GM12875 (cell line): ENCODE measurements at regions not wholly inside any gene's neighbourhood (a gene's known extent, or its start where the extent isn't known, plus 50 kb on each side); places are given as distances from the start of the nearest gene placed in this dataset.
"Not testable (repeated sequence)": the region's sequence is repeated elsewhere in the genome, so short reads cannot be mapped to it uniquely, and the experiment has no call there.

Experiments used
- H3K4me3 ChIP-seq: one replicate; pipeline ENCODE4 v1.5.1; 2011; ENCODE audit warnings: low read depth, low read length, control low read depth
- TF ChIP-seq, protein P1 (sequence below): IDR thresholded peaks from 2 replicates; pipeline ENCODE4 v1.5.1; 2011; ENCODE audit warnings: low read depth, mild to moderate bottlenecking, control low read depth, inconsistent platforms, low read length, moderate library complexity, borderline replicate concordance; ENCODE audit not compliant: insufficient read depth

DNA sequence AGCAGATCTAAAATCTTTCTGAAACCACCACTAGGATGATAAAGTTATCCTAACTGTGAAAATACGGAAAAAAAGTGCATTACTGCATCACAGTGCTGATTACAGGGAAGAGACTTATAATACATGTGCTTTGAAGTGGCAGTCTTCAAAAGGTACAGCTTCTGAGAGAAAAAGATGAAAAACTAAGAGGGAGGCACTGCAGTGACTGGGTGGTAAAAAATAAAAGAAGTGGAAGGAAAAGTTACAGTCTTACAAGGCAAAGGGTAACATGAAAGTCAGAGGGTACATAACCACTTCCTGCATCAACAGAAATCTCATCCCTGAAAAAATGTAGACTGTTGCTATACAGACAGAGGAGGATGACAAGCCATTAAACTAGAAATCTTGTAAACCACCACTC, 465.3 kb downstream of the ACTR3B start:
- no peak overlapping the region for H3K4me3 ChIP-seq
- TF ChIP-seq, protein P1, sequence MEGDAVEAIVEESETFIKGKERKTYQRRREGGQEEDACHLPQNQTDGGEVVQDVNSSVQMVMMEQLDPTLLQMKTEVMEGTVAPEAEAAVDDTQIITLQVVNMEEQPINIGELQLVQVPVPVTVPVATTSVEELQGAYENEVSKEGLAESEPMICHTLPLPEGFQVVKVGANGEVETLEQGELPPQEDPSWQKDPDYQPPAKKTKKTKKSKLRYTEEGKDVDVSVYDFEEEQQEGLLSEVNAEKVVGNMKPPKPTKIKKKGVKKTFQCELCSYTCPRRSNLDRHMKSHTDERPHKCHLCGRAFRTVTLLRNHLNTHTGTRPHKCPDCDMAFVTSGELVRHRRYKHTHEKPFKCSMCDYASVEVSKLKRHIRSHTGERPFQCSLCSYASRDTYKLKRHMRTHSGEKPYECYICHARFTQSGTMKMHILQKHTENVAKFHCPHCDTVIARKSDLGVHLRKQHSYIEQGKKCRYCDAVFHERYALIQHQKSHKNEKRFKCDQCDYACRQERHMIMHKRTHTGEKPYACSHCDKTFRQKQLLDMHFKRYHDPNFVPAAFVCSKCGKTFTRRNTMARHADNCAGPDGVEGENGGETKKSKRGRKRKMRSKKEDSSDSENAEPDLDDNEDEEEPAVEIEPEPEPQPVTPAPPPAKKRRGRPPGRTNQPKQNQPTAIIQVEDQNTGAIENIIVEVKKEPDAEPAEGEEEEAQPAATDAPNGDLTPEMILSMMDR, result no peak

GRCh38 chr7:153245136-153245535, 485.6 kb downstream of the ACTR3B start:
- not testable (repeated sequence) for H3K4me3 ChIP-seq

DNA sequence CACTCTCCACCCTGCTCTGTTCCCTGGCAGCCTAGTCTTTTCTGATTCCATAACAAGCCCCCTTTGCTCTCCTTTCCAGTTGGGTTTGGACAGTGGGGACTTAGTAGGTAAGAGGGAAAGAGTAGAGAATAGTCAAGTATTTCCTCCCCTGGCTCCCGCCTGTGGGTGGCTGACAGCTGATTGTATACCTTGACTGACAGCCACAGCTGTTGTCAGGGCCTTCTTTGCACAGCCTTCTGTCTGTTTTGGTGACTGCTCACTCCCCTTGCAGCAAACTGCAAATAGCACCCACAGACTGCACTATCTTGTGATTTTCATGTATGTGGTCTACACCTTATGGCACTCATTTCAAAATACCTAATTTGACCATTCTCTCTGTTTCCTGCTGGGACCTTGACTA, 486.3 kb downstream of the ACTR3B start:
- no peak overlapping the region for H3K4me3 ChIP-seq
- TF ChIP-seq, protein P1, result no peak

- TF ChIP-seq, protein P1, result no peak
- H3K4me3 ChIP-seq, result no peak overlapping the region
Observed at GRCh38 chr7:153247926-153248325, 488.4 kb downstream of the ACTR3B start.

- no peak overlapping the region for H3K4me3 ChIP-seq
- TF ChIP-seq, protein P1, result no peak
Observed at GRCh38 chr7:153258686-153259085, 499.1 kb downstream of the ACTR3B start.

DNA sequence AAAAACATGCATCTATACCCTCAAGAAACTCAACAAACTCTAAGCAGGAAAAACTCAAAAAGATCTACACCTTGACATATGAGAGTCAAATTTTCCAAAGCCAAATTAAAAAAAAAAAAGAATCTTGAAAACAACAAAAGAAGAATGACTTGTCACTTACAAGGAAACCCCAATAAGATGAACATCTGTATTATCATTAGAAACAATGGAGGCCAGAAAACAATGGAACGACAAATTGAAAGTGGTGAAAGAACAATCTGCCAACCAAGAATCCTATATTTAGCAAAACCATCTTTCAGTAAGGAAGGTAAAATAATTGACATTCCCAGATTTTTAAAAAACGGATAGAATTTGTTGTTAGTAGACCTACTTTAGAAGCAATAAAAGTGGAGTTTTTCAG, 516.8 kb downstream of the ACTR3B start:
- no peak overlapping the region for H3K4me3 ChIP-seq
- TF ChIP-seq, protein P1, result no peak

GRCh38 chr7:153286763-153287162, 527.2 kb downstream of the ACTR3B start:
- TF ChIP-seq, protein P1, result no peak
- no peak overlapping the region for H3K4me3 ChIP-seq

GRCh38 chr7:153290066-153290465, 530.5 kb downstream of the ACTR3B start:
- H3K4me3 ChIP-seq, result no peak overlapping the region
- TF ChIP-seq, protein P1, result no peak
